NK-92 treated with Interleukin-12 subunit alpha and Interleukin-12 subunit beta, amount 100 ng/mL, for 24 hours (cell line): ENCODE measurements at regions not wholly inside any gene's neighbourhood (a gene's known extent, or its start where the extent isn't known, plus 50 kb on each side); places are given as distances from the start of the nearest gene placed in this dataset.

Experiments
- DNase-seq: peaks from one replicate; lab custom pipeline; 2025; lab: John Stamatoyannopoulos, UW

- no peak for DNase-seq
These were observed 100.8 kb upstream of the ASAP2 start for GRCh38 chr2:9105601-9106337.

GRCh38 chr2:9103663-9104277, 100.3 kb upstream of the MBOAT2 start:
- no peak for DNase-seq

- DNase-seq, result no peak
These were observed 99.6 kb upstream of the MBOAT2 start for GRCh38 chr2:9102861-9103662.

DNA sequence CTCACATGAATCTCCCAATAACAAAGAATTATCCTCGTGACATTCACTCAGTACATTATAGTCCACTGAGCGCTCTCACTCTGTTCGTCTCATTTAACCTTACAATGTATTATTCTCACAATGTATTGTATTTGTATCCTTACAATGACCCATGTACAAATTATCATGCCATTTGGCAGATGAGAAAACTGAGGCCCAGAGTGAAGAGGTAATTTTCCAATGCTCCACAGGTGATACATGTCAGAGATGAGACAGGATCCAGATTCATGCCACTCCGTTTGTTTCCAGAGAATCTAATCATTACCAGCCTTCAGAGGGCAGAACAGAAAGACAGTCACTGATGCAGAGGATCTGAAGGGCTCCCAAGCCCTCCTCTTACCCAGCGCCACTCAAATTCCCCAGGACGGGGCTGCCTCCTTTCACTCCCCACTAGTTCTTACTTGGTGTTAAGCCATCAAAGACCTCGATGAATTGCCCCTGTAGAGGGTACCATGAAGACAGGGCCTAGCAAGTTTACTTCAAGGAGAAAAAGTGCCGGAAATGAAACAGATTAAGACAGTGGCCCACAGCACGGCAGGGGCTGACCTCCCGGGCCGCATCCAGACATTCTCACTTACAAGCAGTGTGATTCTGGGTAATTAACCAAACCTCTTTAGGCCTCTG, 98.4 kb upstream of the MBOAT2 start:
- DNase-seq, result no peak

GRCh38 chr2:9100080-9100876, 96.8 kb upstream of the MBOAT2 start:
- no peak for DNase-seq

DNA sequence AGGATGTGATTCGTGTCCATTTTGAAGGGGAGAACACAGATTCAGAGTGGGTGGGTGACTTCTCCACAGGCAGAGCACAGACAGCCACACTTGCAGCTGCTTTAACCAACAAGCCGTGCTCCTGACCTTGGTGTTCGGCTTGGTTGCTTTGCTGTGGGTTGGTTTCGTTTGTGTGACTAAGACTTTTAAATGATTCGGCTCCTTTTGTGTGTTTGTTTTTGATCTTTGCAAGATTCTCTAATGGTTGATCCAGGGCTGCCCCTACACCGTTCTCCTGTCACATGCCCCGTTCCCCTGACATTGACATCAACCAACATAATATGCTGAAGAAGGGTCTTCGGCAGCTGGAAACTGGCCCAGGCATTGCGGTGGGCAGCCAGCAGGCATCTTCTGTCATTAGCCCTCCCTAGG, 95.9 kb upstream of the MBOAT2 start:
- DNase-seq, result no peak

- DNase-seq, result no peak
These were observed 94.4 kb upstream of the MBOAT2 start for GRCh38 chr2:9097892-9098291.

- no peak for DNase-seq
These were observed 93.8 kb upstream of the MBOAT2 start for GRCh38 chr2:9097239-9097638.

- no peak for DNase-seq
These were observed 93.3 kb upstream of the MBOAT2 start for GRCh38 chr2:9096761-9097160.

GRCh38 chr2:9095690-9096089, 92.2 kb upstream of the MBOAT2 start:
- DNase-seq, result no peak

DNA sequence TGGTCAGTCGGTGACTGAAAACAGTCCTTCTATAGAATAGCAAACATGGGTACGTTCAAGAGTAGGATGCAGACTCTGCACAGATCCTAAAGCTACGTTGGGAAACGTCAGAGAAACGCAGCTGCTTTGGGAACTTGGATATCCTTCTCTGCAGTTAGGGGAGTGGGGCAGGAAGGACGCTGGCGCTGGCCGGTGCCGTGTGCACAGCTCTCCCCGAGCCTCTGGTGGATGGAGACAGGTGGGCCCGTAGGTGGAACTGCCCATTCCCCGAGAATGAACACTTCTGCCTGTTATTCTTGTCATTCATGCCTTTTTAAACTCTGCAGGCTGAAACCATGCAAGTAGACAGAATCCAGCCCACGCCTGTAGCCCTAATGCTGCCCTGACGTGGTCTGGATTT, 91.7 kb upstream of the MBOAT2 start:
- DNase-seq, result no peak

- no peak for DNase-seq
These were observed 90.6 kb upstream of the MBOAT2 start for GRCh38 chr2:9094117-9094516.

DNA sequence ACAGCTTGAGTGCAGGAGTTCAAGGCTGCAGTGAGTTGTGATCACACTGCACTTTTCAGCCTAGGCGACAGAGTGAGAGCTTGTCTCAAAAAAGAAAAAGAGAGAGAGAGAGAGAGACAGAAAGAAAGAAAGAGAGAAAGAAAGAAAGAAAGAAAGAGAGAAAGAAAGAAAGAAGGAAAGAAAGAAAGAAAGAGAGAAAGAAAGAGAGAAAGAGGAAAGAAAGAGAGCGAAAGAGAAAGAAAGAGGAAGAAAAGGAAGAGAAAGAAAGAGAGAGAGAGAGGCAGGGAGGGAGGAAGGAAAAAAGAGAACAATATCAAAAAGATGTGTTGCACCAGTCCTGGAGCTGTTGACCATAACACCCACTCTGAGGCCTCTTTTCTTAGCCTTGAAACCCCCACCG, 89.8 kb upstream of the MBOAT2 start:
- DNase-seq, result no peak

GRCh38 chr2:9092383-9093282, 89.1 kb upstream of the MBOAT2 start:
- DNase-seq, result no peak

GRCh38 chr2:9091811-9092210, 88.3 kb upstream of the MBOAT2 start:
- no peak for DNase-seq

DNA sequence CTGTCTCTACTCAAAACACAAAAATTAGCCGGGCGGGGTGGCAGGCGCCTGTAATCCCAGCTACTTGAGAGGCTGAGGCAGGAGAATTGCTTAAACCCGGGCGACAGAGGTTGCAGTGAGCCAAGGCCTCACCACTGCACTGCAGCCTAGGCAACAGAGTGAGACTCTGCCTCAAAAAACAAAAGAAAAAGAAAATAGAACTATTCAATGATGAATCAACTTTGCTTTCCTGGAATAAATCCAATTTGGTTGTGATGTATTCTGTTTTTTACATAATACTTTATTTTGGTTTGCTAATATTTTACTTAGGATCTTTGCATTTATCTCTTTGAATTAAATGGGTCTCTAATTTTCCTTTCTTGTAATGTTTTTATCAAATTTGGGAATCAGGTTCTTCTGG, 86.3 kb upstream of the MBOAT2 start:
- DNase-seq, result no peak

DNA sequence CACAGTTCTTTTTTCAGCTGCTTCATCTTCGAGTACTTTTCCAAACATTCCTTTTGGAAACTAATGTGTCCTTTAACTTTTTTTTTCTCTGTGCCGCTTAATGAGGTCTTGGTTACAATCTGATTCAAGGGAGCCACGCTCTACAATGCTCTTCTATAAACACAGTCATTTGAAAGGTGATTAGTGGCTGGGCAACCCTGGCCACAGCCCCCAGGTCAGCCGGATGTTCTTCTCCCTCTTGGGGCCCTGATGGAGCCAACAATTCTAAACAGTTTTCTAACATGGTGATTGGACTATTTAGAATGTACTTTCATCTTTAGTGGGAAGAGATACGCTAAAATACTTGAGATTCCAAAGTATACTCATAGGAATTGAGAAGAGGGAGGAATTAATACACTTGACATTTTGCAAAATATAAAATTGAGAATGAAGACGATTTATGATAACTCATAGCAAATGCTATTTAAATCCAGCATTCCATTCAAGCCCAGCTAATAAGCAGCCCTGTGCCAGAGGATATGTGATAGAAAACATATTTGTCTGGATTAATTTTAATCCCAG, 83.7 kb upstream of the MBOAT2 start:
- no peak for DNase-seq

DNA sequence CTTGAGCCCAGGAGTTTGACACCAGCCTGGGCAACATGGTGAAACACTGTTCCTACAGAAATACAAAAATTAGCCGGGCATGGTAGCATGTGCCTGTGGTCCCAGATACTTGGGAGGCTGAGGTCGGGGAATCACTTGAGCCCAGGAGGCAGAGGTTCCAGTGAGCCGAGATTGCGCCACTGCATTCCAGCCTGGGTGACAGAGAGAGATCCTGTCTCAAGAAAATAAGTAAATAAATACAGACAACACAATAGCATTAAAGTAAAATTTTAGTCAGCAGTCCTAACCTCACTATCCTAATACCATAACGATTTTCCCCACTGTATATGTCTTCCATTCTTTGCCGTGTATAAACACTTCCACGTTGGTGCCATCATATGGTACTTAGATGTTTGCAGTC, 83.0 kb upstream of the MBOAT2 start:
- no peak for DNase-seq

- DNase-seq, result no peak
These were observed 81.9 kb upstream of the MBOAT2 start for GRCh38 chr2:9085353-9085752.

GRCh38 chr2:9083287-9083686, 79.8 kb upstream of the MBOAT2 start:
- DNase-seq, result no peak
